Endothelial cell of umbilical vein (primary cell): ENCODE measurements at regions not wholly inside any gene's neighbourhood (a gene's known extent, or its start where the extent isn't known, plus 50 kb on each side); places are given as distances from the start of the nearest gene placed in this dataset.

ENCODE experiments used
- GATA2 ChIP-seq: IDR thresholded peaks from 2 replicates; pipeline ENCODE4 v1.7.0; 2011; ENCODE audit warnings: low read depth, mild to moderate bottlenecking, moderate library complexity, mixed read lengths, low read length; ENCODE audit not compliant: insufficient read length, insufficient read depth
- MYC ChIP-seq: IDR thresholded peaks from one replicate; pipeline ENCODE4 v1.6.1; 2011; ENCODE audit warnings: mild to moderate bottlenecking, low read depth, low read length
- POLR2A ChIP-seq: IDR thresholded peaks from 2 replicates; pipeline ENCODE4 v1.6.1; 2012; ENCODE audit warnings: low read depth, mild to moderate bottlenecking, control low read depth, low read length
- TF ChIP-seq, protein P1 (sequence below), 2 donors: IDR thresholded peaks; 1 replicate in 1 of 2; 2 replicates in 1 of 2; pipeline ENCODE4 v1.5.1; 2011; ENCODE audit warnings: low read length in 2 of 2, mild to moderate bottlenecking in 2 of 2, moderate library complexity in 2 of 2, control low read depth in 1 of 2, inconsistent platforms in 1 of 2, low read depth in 1 of 2; ENCODE audit not compliant: insufficient read depth in 1 of 2; ENCODE audit errors: extremely low read depth in 1 of 2
- TF ChIP-seq, protein P2 (sequence below): IDR thresholded peaks from 2 replicates; pipeline ENCODE4 v1.6.1; 2011; ENCODE audit not compliant: insufficient read depth, insufficient read length

DNA sequence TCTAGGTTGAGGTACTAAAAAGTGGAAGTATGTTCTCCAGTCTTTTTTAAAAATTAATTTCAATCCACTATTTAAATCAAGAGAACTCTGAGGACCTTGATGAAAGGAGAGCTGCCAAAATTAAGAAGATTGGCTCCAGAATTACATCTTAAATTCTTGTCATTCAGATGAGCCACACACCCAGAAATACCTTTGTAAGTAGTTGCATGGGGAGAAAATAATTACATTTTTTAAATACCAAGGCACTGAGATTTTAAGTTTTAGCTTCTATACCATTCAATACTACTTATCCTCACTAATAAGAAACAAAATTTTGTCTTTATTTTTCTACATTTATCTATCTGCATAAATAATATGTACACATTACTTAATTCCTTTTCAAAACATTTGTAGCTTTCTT, 1132.8 kb downstream of the OTOL1 start:
- TF ChIP-seq, protein P1, sequence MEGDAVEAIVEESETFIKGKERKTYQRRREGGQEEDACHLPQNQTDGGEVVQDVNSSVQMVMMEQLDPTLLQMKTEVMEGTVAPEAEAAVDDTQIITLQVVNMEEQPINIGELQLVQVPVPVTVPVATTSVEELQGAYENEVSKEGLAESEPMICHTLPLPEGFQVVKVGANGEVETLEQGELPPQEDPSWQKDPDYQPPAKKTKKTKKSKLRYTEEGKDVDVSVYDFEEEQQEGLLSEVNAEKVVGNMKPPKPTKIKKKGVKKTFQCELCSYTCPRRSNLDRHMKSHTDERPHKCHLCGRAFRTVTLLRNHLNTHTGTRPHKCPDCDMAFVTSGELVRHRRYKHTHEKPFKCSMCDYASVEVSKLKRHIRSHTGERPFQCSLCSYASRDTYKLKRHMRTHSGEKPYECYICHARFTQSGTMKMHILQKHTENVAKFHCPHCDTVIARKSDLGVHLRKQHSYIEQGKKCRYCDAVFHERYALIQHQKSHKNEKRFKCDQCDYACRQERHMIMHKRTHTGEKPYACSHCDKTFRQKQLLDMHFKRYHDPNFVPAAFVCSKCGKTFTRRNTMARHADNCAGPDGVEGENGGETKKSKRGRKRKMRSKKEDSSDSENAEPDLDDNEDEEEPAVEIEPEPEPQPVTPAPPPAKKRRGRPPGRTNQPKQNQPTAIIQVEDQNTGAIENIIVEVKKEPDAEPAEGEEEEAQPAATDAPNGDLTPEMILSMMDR (IDR thresholded peaks at IDR 0.05; ENCODE audit: extremely low read depth in 1 of 2, insufficient read depth in 1 of 2, low read depth in 1 of 2, low read length in 2 of 2), result no peak
- no peak for TF ChIP-seq POLR2A
- TF ChIP-seq, protein P2, sequence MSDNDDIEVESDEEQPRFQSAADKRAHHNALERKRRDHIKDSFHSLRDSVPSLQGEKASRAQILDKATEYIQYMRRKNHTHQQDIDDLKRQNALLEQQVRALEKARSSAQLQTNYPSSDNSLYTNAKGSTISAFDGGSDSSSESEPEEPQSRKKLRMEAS, result no peak
- no peak for TF ChIP-seq GATA2
- no peak for TF ChIP-seq MYC
